ENCODE measurements at regions not wholly inside any gene's neighbourhood (a gene's known extent, or its start where the extent isn't known, plus 50 kb on each side); places are given as distances from the start of the nearest gene placed in this dataset.

GRCh38 chr18:22279741-22280452 lies 110.5 kb downstream of the GATA6 start:
- no peaks in the 10 kb centered on the region for H3K36me3 ChIP-seq (ENCODE audit: control insufficient read depth in 3 of 3, insufficient read depth in 3 of 3, low read length in 3 of 3)
- H3K9me3 ChIP-seq (ENCODE audit: control insufficient read depth in 3 of 3, low read length in 3 of 3), result no peaks in the 10 kb centered on the region
- H3K9ac ChIP-seq (ENCODE audit: low read depth in 1 of 3, low read length in 3 of 3), result no peak overlapping the region
- no peak overlapping the region for H3K4me3 ChIP-seq (ENCODE audit: low read length in 3 of 3)
- no peak overlapping the region for H3K27ac ChIP-seq (ENCODE audit: low read depth, low read length)
- no peaks in the 10 kb centered on the region for H3K27me3 ChIP-seq (ENCODE audit: control insufficient read depth in 3 of 3, insufficient read depth in 3 of 3, low read length in 3 of 3)
- no peaks in the 10 kb centered on the region for H3K4me1 ChIP-seq (ENCODE audit: control insufficient read depth in 3 of 3, insufficient read depth in 3 of 3, low read length in 3 of 3)

- H3K9me3 ChIP-seq (ENCODE audit: control insufficient read depth in 3 of 3, low read length in 3 of 3), result peaks cover 3 to 4% (median 4%) of the 10 kb centered on the region in 3 donors
- no peaks in the 10 kb centered on the region for H3K36me3 ChIP-seq (ENCODE audit: control insufficient read depth in 3 of 3, insufficient read depth in 3 of 3, low read length in 3 of 3)
- H3K4me3 ChIP-seq (ENCODE audit: low read length in 3 of 3), result no peak overlapping the region
- H3K9ac ChIP-seq (ENCODE audit: low read depth in 1 of 3, low read length in 3 of 3), result no peak overlapping the region
- no peaks in the 10 kb centered on the region for H3K4me1 ChIP-seq (ENCODE audit: control insufficient read depth in 3 of 3, insufficient read depth in 3 of 3, low read length in 3 of 3)
- no peaks in the 10 kb centered on the region for H3K27me3 ChIP-seq (ENCODE audit: control insufficient read depth in 3 of 3, insufficient read depth in 3 of 3, low read length in 3 of 3)
- H3K27ac ChIP-seq (ENCODE audit: low read depth, low read length), result no peak overlapping the region
Measured at GRCh38 chr18:22278798-22279197, 109.4 kb downstream of the GATA6 start.

- no peaks in the 10 kb centered on the region for H3K36me3 ChIP-seq (ENCODE audit: control insufficient read depth in 3 of 3, insufficient read depth in 3 of 3, low read length in 3 of 3)
- peaks cover 3 to 4% (median 4%) of the 10 kb centered on the region in 3 donors for H3K9me3 ChIP-seq (ENCODE audit: control insufficient read depth in 3 of 3, low read length in 3 of 3)
- no peak overlapping the region for H3K9ac ChIP-seq (ENCODE audit: low read depth in 1 of 3, low read length in 3 of 3)
- H3K4me3 ChIP-seq (ENCODE audit: low read length in 3 of 3), result no peak overlapping the region
- H3K27ac ChIP-seq (ENCODE audit: low read depth, low read length), result no peak overlapping the region
- H3K27me3 ChIP-seq (ENCODE audit: control insufficient read depth in 3 of 3, insufficient read depth in 3 of 3, low read length in 3 of 3), result no peaks in the 10 kb centered on the region
- H3K4me1 ChIP-seq (ENCODE audit: control insufficient read depth in 3 of 3, insufficient read depth in 3 of 3, low read length in 3 of 3), result no peaks in the 10 kb centered on the region
Measured at GRCh38 chr18:22277758-22278157, 108.4 kb downstream of the GATA6 start.

GRCh38 chr18:22276334-22276713 lies 106.9 kb downstream of the GATA6 start:
- no peak overlapping the region for H3K9ac ChIP-seq (ENCODE audit: low read depth in 1 of 3, low read length in 3 of 3)
- H3K27ac ChIP-seq (ENCODE audit: low read depth, low read length), result no peak overlapping the region
- H3K27me3 ChIP-seq (ENCODE audit: control insufficient read depth in 3 of 3, insufficient read depth in 3 of 3, low read length in 3 of 3), result no peaks in the 10 kb centered on the region
- no peak overlapping the region for H3K4me3 ChIP-seq (ENCODE audit: low read length in 3 of 3)
- peaks cover 3 to 4% (median 4%) of the 10 kb centered on the region in 3 donors for H3K9me3 ChIP-seq (ENCODE audit: control insufficient read depth in 3 of 3, low read length in 3 of 3)
- H3K36me3 ChIP-seq (ENCODE audit: control insufficient read depth in 3 of 3, insufficient read depth in 3 of 3, low read length in 3 of 3), result no peaks in the 10 kb centered on the region
- H3K4me1 ChIP-seq (ENCODE audit: control insufficient read depth in 3 of 3, insufficient read depth in 3 of 3, low read length in 3 of 3), result no peaks in the 10 kb centered on the region

GRCh38 chr18:22275706-22276333 lies 106.4 kb downstream of the GATA6 start:
- Histone ChIP-seq H3K36me3 (ENCODE audit: control insufficient read depth in 3 of 3, insufficient read depth in 3 of 3, low read length in 3 of 3) (no peaks in the 10 kb centered on the region), H3K4me3 (ENCODE audit: low read length in 3 of 3) (no peak overlapping the region), H3K27ac (ENCODE audit: low read depth, low read length) (no peak overlapping the region), H3K4me1 (ENCODE audit: control insufficient read depth in 3 of 3, insufficient read depth in 3 of 3, low read length in 3 of 3) (no peaks in the 10 kb centered on the region), H3K9ac (ENCODE audit: low read depth in 1 of 3, low read length in 3 of 3) (no peak overlapping the region), H3K9me3 (ENCODE audit: control insufficient read depth in 3 of 3, low read length in 3 of 3) (peaks cover 3 to 4% (median 4%) of the 10 kb centered on the region in 3 donors), H3K27me3 (ENCODE audit: control insufficient read depth in 3 of 3, insufficient read depth in 3 of 3, low read length in 3 of 3) (no peaks in the 10 kb centered on the region)

GRCh38 chr18:22273101-22274039 lies 104.0 kb downstream of the GATA6 start:
- H3K36me3 ChIP-seq (ENCODE audit: control insufficient read depth in 3 of 3, insufficient read depth in 3 of 3, low read length in 3 of 3), result no peaks in the 10 kb centered on the region
- no peak overlapping the region for H3K27ac ChIP-seq (ENCODE audit: low read depth, low read length)
- H3K27me3 ChIP-seq (ENCODE audit: control insufficient read depth in 3 of 3, insufficient read depth in 3 of 3, low read length in 3 of 3), result no peaks in the 10 kb centered on the region
- no peak overlapping the region for H3K4me3 ChIP-seq (ENCODE audit: low read length in 3 of 3)
- peaks cover 3 to 4% (median 4%) of the 10 kb centered on the region in 3 donors for H3K9me3 ChIP-seq (ENCODE audit: control insufficient read depth in 3 of 3, low read length in 3 of 3)
- no peak overlapping the region for H3K9ac ChIP-seq (ENCODE audit: low read depth in 1 of 3, low read length in 3 of 3)
- H3K4me1 ChIP-seq (ENCODE audit: control insufficient read depth in 3 of 3, insufficient read depth in 3 of 3, low read length in 3 of 3), result no peaks in the 10 kb centered on the region

- Histone ChIP-seq H3K4me3 (ENCODE audit: low read length in 3 of 3) (no peak overlapping the region), H3K9me3 (ENCODE audit: control insufficient read depth in 3 of 3, low read length in 3 of 3) (peaks cover 3 to 4% (median 4%) of the 10 kb centered on the region in 3 donors), H3K27ac (ENCODE audit: low read depth, low read length) (no peak overlapping the region), H3K9ac (ENCODE audit: low read depth in 1 of 3, low read length in 3 of 3) (no peak overlapping the region), H3K27me3 (ENCODE audit: control insufficient read depth in 3 of 3, insufficient read depth in 3 of 3, low read length in 3 of 3) (no peaks in the 10 kb centered on the region), H3K4me1 (ENCODE audit: control insufficient read depth in 3 of 3, insufficient read depth in 3 of 3, low read length in 3 of 3) (no peaks in the 10 kb centered on the region), H3K36me3 (ENCODE audit: control insufficient read depth in 3 of 3, insufficient read depth in 3 of 3, low read length in 3 of 3) (no peaks in the 10 kb centered on the region)
Measured at GRCh38 chr18:22272242-22272641, 102.9 kb downstream of the GATA6 start.

GRCh38 chr18:22271030-22271429 lies 101.6 kb downstream of the GATA6 start:
- H3K4me3 ChIP-seq (ENCODE audit: low read length in 3 of 3), result no peak overlapping the region
- H3K36me3 ChIP-seq (ENCODE audit: control insufficient read depth in 3 of 3, insufficient read depth in 3 of 3, low read length in 3 of 3), result no peaks in the 10 kb centered on the region
- no peaks in the 10 kb centered on the region for H3K4me1 ChIP-seq (ENCODE audit: control insufficient read depth in 3 of 3, insufficient read depth in 3 of 3, low read length in 3 of 3)
- no peak overlapping the region for H3K27ac ChIP-seq (ENCODE audit: low read depth, low read length)
- H3K9me3 ChIP-seq (ENCODE audit: control insufficient read depth in 3 of 3, low read length in 3 of 3), result peaks cover 3 to 4% (median 4%) of the 10 kb centered on the region in 3 donors
- no peak overlapping the region for H3K9ac ChIP-seq (ENCODE audit: low read depth in 1 of 3, low read length in 3 of 3)
- H3K27me3 ChIP-seq (ENCODE audit: control insufficient read depth in 3 of 3, insufficient read depth in 3 of 3, low read length in 3 of 3), result no peaks in the 10 kb centered on the region

- H3K27me3 ChIP-seq (ENCODE audit: control insufficient read depth in 3 of 3, insufficient read depth in 3 of 3, low read length in 3 of 3), result peaks cover 0 to 3% (median 0%) of the 10 kb centered on the region in 3 donors
- H3K4me1 ChIP-seq (ENCODE audit: control insufficient read depth in 3 of 3, insufficient read depth in 3 of 3, low read length in 3 of 3), result no peaks in the 10 kb centered on the region
- no peak overlapping the region for H3K4me3 ChIP-seq (ENCODE audit: low read length in 3 of 3)
- H3K27ac ChIP-seq (ENCODE audit: low read depth, low read length), result no peak overlapping the region
- no peaks in the 10 kb centered on the region for H3K36me3 ChIP-seq (ENCODE audit: control insufficient read depth in 3 of 3, insufficient read depth in 3 of 3, low read length in 3 of 3)
- no peak overlapping the region for H3K9ac ChIP-seq (ENCODE audit: low read depth in 1 of 3, low read length in 3 of 3)
- H3K9me3 ChIP-seq (ENCODE audit: control insufficient read depth in 3 of 3, low read length in 3 of 3), result no peaks in the 10 kb centered on the region
Measured at GRCh38 chr18:22268641-22269128, 99.3 kb downstream of the GATA6 start.
